HG02642 (cell line): ENCODE measurements at regions not wholly inside any gene's neighbourhood (a gene's known extent, or its start where the extent isn't known, plus 50 kb on each side); places are given as distances from the start of the nearest gene placed in this dataset.

Experiments used
- ATAC-seq: cut with Tn5 transposase; IDR thresholded peaks from one replicate; pipeline ENCODE4 v1.9.1; 2021; ENCODE audit warnings: mild to moderate bottlenecking; ENCODE audit not compliant: unreplicated experiment, poor library complexity

DNA sequence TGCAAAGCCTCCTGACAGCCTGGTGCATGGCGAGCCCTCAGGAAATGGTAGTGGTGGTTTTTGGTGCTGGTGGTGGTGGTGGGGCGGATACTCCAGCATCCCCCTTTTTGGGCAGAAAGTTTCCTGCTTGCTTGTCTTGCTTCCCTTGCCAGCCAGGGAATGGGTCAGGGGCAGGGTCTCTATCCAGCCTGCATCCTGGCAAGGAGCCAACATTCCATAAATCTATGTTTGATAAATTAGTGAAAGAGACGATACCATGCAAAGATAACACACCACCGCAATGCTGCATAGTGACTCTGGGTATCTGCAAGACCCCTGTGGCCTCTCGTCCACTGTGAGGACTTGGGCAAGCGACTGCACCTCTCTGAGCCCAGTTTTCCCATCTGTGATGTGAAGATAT lies 246.2 kb downstream of the LRFN2 start:
- ATAC-seq = no peak

DNA sequence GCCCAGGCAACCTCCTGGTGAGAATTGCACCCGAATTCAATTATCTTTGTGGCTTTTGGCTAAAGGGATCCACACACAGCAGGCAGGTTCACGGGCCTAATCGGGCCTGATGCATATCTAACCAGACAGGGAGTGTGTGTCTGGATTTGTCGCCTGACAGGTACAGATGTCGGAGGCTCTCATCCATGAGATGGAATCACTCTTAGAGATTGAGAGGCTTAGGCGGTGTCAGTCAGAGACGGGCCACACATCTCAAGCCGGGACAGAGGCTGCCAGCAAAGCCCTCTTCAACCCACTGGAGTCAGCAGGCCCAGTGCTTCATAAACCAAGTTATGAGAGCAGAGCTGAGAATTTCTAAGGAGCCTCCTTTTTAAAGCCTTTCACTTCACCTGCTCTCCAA lies 247.0 kb downstream of the LRFN2 start:
- ATAC-seq = no peak

- ATAC-seq = no peak
These were observed 248.9 kb downstream of the LRFN2 start for GRCh38 chr6:40338306-40338705.

DNA sequence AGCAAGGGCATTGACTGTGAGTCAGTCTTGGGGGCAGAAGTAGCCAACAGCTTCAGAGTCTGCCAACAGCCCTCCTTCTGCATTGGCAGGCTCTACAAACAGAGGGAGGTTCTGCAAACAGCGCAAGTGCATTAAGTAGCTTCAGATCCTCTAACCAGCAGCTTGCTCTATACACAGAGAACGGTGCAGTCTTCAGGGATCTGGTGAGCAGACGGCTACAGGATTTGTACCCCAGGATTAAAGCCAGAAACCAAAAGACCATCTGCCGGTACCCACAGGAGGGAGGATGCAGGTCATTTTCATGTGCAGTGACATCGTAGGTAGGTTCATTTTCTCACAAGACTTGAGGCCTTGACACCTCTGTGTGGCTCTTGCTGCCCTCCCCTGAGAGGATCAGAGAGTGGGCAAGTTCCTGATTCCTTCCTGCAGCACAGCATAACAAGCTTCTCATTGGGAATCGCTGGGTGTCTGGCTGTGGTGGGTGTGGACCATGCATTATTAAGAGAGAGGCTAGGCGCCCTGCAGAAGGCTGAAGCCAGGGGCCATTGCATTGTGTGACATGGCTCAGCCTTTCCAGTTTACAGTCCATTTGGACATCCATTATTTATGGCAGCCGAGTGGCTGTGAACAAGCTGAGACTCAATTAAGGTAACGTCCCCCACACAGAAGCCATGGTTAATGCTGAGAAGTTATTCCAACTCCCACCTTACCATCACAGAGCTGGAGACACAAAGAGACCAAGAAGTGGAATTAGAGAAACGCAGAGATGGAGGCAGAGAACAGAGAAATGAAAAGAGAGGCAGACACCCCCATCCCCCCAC lies 250.0 kb downstream of the LRFN2 start:
- ATAC-seq = no peak

- no peak for ATAC-seq
These were observed 250.9 kb downstream of the LRFN2 start for GRCh38 chr6:40336296-40336695.

GRCh38 chr6:40334496-40335270 lies 252.5 kb downstream of the LRFN2 start:
- no peak for ATAC-seq

- no peak for ATAC-seq
These were observed 255.6 kb downstream of the LRFN2 start for GRCh38 chr6:40331545-40331944.

DNA sequence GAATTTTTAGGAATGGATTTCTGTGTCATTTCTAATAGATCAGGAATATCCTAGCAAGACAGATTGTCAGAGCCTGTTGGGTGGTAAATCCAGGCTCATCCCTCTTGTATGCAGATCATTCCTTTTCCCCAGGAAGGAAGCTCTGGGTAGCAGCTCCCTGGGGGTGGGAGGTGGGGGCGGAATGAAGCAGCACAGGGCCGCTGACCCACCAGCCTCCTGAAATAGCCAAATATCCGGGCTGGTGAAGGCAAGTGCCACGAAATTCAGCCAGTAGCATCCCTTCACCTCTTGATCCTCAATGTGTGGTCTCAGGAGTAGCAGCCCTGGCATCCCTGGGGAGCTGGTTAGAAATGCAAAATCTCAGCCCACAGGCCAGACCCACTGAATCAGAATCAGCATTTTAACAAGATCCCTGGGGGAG lies 256.9 kb downstream of the LRFN2 start:
- ATAC-seq = no peak

DNA sequence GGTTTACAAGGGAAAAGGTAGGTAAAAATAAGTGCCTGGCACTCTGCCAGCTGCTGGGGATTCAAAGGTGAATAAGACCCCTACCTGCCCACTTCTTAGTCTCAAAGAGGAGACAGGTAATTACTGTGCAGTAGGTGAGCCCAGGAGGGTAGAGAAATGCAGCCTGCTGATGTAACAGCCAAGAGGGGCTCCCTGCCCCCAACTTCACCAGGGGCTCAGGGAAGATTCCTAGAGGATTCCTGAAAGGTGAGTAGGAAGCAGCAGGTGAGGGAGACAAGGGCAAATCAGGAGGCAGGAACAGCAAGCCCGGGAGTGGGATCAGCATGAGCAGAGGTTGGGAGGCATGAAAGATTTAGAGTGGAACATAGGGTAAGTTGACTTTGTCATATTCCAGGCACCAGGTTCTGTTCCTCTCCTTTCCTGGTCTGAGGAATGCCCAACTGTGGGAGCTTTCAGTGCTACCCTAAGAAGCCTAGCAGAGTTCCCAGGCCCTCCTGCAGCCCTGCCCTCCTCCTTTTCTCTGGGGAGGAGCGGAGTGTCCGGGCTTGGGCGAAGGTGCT lies 258.1 kb downstream of the LRFN2 start:
- ATAC-seq = no peak

DNA sequence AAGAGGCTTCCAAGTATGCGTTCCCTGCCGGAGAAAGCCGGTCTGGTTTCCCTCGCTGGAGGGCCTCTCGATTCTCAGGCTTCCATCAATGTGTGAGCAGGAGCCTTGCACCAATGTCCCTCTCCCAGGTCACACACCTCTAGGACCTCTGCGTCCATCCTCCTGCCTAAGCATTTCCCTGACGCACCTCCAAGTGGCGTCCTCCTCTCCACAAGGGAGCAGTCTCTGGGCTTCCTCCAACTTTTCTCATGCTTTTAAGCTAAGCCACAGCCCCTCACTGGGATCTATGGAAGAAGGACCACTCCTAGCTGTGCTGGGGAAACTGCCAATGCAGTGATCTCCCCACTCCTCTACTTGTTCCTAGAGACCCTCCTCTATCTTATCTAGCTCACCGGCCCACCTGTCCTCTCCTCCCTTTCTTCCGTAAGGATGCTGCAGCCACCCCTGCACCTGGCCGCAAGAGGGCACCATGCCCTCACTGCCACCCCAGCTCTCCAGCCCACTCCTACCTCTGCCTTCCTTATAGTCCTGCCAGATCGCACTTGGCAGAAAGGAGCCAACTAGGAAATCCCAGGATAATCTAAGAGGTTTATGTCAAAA lies 258.7 kb downstream of the LRFN2 start:
- no peak for ATAC-seq

GRCh38 chr6:40326714-40327421 lies 260.3 kb downstream of the LRFN2 start:
- no peak for ATAC-seq

DNA sequence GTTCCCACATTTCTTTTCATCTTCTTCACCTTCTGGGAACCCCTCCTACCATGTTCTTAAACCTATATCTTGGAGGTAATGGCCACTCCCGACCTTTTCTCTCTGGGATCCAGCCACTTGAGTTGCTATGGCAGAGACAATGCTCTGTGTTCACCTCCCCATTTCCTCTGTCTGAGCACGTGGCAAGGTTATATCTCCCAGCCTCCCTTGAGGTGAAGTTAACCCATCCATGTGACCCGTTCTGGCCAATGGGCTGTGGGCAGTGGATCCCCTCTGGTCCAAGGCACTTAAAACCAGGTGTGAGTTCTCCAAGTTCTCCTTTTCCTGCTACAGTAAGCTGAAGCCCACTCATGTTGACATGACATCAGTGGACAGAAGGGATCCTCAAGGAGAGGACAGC lies 261.4 kb downstream of the LRFN2 start:
- ATAC-seq = no peak

DNA sequence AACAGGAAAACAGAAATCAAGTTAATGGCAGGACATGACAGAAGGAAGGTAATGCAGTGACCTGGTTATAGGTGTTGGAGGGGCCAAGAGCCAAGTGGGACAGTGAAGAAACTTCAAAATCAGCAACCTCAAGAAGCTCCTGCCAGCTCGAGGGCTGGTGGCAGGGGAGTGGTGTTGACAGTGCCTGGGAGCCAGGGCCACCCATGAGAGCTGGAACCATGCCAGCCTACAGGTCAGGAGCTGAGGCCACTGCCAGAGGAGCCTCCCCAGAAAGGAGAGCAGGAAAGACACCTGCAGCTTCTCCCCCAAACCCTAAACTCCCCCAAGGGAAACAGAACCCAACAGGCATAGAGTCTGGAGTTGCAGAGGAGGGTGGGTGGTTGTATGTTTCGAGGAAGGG lies 262.1 kb downstream of the LRFN2 start:
- no peak for ATAC-seq

DNA sequence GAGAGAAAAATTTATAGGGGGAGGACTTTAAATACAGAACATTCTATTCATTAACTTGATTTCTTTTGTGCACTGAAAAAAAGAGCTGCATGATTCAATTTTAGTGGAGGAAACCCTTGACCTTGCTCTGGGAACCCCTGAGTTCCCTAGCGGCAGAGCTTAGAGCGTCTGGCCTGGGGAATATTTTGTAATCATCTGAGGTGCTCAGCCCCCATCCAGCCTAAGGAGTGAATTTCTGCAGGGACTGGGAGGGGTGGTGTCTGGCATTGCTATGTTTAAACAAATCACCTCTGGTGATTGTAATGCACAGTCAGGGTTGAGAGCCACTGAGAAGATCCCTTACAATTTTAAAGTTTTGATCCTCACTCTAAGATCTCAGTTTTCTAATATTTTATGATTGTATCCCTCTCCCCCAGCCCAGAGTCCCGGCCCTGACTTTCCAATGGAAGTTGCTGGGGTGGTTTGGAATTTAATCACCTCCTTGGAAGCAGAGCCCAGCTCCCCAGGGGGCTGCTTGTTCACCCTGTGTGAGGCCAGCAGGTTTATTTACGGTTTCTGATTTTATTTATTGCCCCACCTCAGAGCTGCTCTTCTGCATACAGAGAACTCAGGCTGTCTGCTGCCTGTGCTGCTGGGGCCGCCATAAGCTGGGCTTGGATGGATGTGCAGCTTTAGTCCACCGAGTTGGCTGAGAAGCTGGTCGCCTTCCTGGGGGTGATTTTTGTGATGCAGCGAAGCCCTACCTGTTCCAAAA lies 263.1 kb downstream of the LRFN2 start:
- no peak for ATAC-seq

DNA sequence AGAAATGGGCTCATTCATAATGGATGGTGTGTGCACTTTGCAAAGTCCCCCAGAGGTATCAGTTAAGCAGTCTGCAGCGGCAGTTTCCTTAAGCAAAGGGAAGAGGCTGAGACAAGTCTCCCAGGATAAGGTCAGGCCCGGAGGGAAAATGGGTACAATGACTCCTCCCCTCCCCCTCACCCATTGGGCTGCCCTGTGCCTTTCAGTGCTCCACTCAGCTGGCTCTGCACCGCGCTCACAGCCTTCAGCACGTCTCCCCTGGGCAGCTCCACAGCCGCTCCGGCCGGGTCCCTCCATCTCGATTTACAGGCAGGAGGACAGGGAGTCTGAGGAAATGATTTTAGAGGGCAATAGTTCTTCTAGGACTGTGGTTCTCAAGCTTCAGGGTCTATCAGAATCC lies 264.8 kb downstream of the LRFN2 start:
- no peak for ATAC-seq

DNA sequence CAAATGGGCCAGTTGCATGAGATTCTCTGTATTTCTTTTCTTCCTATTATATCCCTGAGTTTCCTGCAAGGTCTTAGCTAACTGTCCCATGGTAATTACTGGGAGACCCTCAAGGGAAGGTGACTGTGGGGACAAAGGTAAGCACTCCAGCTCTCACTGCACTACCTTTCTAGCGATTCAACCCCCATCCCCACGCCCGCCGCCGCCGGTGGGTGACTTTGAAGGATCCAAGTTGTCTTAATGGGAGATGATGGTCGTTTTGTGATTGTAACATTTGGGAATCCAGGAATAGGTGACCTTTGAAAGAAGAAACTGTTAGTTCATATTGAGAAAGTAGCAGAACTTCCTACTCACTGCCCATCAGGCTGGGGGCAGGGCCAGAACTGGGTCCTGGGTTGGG lies 265.5 kb downstream of the LRFN2 start:
- ATAC-seq = no peak

DNA sequence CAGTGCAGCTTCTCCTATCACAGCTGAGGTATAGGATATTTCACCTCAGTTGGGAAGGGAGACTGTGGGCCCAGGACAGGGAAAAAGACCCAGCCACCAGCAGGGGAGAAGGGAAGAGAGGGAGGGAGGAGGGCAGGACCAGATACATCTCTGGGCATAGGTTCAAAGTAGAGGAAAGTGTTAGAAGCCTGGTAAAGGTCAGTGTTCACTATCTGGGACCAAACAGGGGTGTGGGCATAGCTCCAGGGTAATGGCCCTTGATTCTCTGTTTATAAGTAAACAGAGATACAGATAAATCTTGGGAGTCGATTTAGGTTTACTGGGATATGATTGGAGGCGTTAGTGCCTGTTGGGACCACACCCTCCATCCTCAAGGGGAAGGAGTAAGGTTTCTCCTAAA lies 266.2 kb downstream of the LRFN2 start:
- no peak for ATAC-seq

GRCh38 chr6:40320441-40320840 lies 266.7 kb downstream of the LRFN2 start:
- no peak for ATAC-seq

- ATAC-seq = no peak
These were observed 268.0 kb downstream of the LRFN2 start for GRCh38 chr6:40319124-40319523.

GRCh38 chr6:40315060-40315459 lies 272.1 kb downstream of the LRFN2 start:
- ATAC-seq = no peak
